UCSD-AML1 (cell line): ENCODE measurements at regions not wholly inside any gene's neighbourhood (a gene's known extent, or its start where the extent isn't known, plus 50 kb on each side); places are given as distances from the start of the nearest gene placed in this dataset.
"Not testable (repeated sequence)": the region's sequence is repeated elsewhere in the genome, so short reads cannot be mapped to it uniquely, and the experiment has no call there.

Source experiments
- DNase-seq: peaks from one replicate; lab custom pipeline; 2025; ENCODE audit not compliant: unreplicated experiment; lab: John Stamatoyannopoulos, UW

DNA sequence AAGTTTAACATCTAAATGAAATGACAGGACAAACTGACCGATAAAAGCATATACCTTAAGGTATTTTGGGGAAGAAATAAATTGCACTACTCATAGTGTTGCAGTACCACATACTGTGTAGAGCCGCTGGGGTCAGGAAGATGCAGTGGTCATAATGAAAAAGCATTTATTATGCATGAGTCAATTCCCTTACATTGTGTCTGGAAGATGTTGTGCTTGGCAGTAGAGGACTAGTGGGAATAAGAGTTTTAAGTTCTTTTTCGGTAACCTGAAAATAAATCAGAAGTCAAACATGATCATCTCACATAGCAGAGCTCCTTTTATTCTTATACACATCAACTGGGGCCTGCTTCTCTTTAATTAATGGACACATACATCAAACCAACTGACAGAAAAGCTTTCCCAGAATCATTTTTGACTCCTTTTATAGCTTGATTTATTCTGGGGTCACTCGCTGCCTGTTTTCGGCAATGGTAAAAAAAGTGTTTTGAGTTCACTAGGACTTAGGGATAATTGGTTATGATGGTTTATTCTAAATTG is 262.5 kb upstream of the CHD1 start:
- no peak for DNase-seq

DNA sequence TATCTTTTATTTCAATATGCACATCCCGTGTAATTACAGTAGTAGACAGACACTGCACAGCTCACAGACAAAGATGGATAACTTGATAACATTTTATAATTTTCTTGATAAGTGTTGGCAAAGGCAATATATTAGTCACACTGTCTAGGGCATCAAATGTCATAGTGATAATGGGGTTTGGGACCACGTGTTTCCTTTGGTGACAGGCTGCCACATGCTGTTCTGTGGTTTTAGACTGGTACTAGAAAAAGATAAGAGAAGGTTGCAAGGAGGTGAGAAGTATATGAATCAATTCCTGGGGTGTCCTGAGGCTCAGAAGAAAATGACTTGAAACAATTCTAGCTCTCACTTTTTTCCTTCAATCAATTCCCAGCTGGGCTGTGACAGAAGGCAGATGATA is 258.8 kb upstream of the CHD1 start:
- no peak for DNase-seq

DNA sequence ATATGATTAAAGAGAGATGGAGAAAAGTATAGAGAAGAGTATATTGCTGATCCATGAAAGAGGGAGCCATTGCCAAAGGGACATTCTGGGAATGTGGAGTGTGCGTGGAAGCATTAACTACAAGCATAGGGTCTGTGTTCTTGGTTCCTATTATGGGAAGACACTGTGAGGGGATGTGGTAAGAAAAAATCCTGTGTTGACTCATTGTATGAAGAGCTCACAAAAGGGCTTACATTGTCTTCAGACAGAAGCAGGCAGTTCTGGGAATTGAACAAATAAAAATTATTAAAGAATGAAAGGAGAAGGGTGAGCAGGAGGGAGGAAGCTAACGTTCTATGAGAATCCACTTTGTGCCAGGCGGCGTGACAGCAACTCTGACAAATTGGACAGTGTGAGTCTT is 250.4 kb upstream of the CHD1 start:
- no peak for DNase-seq

DNA sequence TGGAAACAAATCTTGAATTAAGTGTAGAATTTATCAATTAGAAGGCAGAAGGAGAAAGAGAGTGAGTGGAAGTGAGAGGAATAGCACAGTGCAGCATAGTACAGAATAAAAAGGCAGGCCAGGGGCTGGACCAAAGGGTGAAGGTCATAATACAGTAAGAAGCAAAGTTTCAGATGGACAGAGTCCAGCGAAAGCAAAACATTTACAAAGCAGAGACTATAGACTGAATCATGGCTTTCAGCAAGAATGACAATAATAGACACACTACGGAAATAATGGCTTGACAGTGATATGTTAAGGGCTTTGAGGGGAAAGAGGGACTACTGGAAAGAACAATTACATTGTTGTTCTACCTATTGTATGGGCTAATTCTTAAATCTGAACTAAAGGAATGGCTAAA is 249.0 kb upstream of the CHD1 start:
- DNase-seq: no peak

DNA sequence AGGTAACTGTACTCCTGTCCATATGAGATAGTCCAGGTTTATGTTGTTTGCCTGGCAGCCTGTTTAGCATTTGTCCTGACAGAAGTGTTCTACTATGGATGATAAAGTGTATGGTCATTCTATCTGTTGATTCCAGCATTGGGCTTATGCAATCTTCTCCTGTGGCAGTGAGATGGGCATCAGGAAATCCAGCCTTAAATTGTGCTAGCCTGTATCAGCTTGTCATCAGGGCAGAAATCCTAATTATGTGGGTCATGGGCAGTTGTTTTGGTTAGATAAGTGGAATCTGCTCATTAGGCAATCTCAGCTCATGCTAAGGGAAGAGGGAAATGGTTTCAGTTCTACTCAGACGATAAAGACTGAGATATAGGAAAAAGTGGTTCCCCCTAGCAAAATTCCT is 247.4 kb upstream of the CHD1 start:
- DNase-seq: no peak

DNA sequence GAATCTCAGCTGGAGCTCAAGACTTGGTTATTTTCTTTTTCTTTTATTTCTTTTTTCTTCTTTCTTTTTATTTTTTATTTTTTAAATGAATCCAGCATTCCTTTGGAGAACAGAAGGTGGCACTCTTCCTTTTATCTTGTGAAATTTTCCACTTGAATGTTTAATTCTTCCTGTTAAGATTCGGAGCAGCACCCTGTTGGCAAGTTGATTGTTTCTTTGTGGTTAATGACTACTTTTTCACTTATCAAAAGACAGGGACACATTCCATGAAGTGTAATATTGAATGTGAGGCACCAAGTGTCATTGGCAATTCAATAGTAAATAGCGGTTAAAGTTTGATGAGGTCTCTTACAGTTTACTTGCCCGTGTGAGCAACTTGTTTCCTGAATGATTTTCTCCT is 240.5 kb upstream of the CHD1 start:
- no peak for DNase-seq

DNA sequence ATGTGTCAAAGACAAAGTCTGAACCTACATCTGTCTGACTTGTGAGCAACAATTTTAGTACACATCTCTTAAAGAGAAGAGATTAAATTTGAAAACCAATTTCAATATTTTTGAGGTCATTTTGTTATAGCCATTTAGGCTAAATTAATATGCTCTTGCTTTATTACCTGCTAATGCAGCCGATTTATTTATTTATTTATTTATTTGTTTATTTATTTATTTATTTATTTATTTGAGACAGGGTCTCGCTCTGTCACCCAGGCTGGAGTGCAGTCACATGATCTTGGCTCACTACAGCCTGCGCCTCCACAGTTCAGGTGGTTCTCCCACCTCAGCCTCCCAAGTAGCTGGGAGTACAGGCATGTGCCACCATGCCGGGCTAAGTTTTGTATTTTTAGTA is 232.7 kb upstream of the CHD1 start:
- not testable (repeated sequence) for DNase-seq

DNA sequence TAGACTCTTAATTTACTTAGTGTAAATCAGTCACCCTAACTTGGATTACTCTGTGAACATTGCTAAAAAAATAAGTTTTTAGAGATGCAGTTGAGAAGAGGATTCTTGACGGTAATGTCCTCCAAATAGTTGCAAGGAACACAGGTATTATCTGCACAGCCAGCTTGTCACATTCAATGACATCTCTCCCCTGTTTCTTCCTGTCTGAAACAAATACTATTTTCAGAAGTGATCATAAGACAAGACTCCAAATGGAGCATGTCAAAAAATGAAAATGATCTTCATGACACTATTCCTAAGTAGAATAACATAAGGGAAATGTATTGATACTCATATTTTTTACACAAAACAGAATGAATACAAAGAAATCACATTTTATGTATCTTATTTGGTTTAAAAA is 227.9 kb upstream of the CHD1 start:
- DNase-seq: no peak

DNA sequence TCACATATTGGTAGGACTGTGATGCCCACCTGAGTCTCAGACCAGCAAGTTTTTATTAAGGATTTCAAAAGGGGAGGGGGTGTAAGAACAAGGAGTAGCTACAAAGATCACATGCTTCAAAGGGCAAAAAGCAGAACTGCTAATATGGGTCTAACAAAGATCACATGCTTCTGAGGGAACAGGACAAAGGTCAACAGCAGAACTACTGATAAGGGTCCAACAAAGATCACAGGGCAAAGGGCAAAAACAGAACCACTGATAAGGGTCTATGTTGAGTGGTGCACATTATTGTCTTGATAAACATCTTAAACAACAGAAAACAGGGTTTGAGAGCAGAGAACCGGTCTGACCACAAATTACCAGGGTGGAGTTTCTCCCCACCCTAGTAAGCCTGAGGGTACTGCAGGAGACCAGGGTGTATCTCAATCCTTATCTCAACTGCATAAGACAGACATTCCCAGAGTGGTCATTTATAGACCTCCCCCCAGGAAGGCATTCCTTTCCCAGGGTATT is 214.5 kb upstream of the CHD1 start:
- DNase-seq: not testable (repeated sequence)

DNA sequence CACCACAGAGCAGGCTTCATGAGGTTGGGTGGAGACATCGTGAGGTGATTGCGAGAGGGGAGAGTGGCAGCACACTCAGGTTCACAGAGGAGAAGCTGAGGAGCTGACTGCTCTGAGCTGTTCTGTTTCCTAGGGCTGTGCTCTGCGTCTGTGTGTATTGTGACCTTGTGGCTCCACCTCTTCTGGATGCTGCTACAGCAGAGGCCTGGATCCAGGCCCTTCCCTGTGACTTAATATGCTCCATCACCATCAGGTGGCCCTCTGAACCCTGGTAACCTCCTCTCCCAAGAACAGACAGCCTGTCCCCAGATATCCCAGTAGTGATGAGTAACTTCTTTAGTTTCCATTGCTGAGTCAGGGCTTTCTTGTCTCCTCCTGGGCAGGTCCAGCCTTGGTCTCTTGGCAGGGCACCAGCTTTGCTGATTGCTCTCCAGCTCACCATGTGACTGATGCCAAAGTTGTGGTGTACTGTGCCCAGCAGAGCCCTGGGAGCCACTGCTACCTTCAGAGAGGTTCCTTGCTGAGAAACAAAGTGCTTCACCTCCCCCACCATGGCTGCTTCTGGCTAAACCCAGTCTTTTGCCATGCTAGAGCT is 212.8 kb upstream of the CHD1 start:
- no peak for DNase-seq

DNA sequence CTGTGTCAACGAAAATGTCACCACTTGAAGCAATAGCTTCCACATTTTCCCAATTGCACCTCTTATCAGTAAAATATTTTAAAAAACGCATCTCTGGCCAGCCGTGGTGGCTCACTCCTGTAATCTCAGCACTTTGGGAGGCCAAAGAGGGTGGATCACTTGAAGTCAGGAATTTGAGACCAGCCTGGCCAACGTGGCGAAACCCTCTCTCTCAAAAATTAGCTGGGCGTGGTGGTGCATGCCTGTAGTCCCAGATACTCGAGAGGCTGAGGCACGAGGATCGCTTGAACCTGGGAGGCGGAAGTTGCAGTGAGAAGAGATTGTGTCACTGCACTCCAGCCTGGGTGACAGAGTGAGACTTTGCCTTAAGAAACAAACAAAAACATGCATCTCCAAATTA is 210.1 kb upstream of the CHD1 start:
- DNase-seq: no peak

DNA sequence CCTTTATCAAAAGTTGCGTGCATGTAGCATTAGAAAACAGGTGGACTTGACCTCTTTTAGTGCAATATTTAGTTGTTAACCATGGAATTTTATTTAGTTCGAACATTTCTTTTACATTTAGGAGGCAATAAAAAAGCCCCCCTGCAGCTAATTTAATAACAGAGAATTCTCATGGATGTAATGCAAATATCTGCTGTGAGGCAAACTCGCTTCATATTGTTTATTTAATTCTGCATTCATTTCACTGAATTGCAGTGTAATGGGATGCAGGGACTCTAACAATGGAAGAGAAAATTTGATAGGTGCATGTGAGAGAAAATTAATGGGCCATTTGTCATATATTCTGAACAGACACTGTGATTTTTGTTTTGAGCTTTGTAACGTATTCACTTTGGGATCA is 205.1 kb upstream of the CHD1 start:
- DNase-seq: no peak

DNA sequence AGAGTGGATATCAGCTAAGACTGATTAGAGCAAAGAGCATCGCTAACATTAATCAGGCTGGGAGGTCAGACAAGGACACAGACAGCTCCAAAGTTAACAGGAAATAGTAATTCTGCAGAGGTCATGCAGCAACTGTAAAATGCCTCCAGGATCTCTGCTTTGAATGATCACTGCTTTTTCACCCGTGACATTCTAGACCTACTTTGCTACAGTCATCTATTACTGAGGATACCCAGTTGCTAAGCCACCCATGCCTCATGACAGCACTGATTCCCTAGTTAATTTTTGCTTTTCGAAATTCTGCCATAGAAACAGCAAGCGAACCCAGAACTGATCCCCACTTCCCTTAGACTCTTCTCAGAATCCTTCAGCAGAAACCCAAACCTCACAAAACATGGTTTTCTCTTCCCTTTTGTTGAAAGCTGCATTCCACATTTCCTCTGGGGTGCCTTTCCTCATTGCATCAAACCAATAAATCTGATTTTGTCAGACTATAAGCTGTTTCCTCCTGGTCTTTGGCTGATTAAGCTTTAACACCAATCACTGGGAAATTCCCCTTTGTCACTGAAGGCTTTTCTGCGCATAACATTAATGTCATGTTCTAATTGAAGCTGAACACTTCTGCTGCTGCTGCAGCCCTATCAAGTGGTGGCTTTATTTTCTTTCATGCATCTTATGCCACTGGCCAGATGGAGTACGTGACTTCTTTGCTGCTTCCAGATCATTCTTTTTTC is 201.1 kb upstream of the CHD1 start:
- no peak for DNase-seq

DNA sequence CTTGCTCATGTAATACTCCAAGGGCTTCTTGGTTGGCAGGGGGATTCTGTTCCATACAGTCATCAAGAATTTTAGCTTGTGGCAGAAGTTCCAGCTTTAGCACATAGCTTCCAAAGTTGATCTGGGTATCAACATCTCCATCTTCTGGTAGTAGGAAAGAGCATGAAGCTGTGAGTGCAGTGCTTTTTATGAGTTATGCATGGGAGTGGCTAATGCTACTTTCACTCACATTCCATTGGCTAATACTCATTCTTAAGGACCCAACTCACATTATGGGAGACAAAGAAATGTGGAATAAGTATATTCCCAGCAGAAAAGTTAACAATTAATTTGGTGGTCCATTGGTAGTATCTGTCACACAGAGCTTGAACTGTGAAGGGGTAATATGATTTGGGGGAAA is 194.2 kb upstream of the CHD1 start:
- DNase-seq: no peak

DNA sequence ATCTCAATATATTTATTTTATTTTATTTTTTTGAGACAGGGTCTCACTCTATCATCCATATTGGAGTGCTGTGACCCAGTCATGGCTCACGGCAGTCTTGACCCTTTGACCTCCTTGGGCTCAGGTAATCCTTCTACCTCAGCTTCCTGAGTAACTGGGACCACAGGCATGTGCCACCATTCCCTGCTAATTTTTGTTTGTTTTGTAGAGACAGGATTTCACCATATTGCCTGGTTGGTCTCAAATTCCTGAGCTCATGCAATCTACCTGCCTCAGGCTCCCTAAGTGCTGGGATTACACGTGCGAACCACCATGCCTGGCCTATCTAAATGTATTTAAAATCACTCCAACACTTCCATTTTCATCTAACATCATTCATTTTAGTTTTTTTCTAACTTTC is 190.5 kb upstream of the CHD1 start:
- DNase-seq: no peak

DNA sequence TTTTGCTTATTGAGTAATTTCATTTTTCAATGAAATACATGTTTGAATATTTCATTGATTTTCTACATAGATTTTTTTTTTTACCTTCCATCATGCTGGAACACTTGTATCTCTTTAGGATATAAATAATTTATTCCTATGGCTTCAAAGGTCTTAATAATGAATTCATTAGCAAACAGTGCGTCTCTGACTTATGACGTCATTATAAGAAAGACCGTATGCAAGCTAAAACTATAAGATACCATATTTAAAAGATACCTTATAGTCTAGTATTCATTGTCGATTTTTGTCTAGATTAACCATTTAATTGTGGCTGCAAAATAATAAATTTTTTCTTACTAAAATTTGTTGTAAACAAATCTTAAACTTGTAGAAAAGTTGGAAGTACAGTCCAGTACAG is 187.7 kb upstream of the CHD1 start:
- no peak for DNase-seq

DNA sequence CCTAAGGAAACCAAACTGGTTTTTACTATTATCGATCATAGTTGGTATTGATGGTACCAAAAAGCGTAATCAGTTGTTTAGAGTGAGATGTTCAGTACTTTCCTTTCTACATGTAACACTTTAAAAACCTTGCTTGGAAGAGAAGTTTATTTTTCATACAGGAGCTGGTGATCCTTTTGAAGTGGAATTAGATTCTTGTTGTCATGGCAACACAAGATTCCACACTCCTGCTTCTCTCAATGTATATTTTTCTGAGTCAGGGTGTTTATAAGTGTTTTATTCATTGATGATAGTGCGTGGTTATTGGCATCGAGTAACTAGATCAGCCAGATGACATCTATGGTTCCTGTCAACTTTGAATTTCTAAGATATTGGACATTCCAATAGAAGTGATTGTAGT is 181.1 kb upstream of the CHD1 start:
- DNase-seq: no peak

DNA sequence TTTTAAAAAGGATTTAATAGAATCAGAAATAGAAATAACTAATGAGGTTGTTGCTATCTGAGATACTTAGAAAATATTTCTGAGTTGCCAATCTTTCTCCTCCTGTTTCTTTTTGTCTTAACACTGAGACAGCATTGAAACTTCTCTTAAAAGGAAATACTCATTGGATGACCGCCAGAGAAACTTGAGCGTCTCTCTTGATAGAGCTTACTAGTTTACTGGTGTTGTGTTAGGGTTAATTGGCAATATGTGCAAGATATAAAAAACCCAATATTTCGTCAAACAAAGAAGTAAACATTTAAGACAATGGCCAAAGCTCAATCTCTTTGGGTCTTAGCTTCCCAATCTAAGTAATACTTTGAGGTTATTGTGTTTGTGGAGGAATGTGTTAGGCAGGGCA is 176.4 kb upstream of the CHD1 start:
- DNase-seq: no peak

DNA sequence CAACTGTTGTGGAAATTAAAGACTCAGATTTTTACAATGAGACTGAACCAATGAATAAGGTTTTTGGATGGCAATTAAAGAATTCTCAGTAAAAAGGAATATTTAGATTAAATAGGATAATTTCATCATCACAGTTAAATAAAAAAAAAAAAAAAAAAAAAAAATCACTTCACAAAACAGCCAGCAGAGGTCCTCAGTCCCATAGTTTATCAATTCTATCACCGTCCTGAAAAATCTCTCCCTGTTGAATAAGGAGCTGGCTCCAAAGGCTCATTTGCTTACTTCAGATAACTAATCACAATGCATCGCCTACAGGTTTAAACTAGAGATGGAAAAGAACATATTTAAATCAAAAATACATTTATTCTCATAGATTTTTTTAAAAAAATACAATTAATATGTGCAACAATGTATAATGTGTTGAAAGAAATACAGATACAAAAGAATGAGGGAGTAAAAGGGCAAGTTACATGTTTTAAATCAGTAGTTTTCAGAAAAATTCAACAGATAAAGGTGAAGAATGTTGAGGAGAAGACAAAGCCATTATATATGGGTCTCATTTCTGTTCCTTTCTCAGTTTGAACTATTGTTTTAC is 175.8 kb upstream of the CHD1 start:
- no peak for DNase-seq

DNA sequence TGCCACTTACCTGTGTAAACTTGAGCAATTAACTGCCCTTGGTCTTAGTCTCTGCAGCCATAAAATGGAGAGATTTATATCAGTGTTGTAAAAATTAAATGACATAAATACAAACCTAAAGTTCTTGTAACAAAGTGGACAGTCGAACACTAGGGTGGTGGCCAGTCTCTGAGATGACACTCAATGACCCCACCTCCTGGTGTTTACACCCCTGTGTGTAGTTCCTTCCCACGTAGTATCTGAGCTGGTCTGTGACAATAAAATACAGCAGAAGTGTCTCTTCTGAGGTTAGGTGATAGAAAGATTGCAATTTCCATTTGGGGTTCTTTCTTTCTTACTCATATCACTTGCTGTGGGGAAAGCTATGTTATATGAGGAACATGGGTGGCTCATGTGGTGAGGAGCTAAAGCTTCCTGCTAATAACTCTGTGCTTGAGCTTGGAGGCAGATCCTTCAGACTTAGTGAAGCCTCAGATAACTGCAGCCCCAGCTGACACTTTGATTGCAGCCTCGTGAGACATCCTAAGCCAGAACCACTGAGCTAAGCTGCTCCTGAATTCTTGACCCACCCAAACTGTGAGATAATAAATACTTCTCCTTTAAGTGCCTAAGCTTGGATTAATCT is 173.4 kb upstream of the CHD1 start:
- no peak for DNase-seq

DNA sequence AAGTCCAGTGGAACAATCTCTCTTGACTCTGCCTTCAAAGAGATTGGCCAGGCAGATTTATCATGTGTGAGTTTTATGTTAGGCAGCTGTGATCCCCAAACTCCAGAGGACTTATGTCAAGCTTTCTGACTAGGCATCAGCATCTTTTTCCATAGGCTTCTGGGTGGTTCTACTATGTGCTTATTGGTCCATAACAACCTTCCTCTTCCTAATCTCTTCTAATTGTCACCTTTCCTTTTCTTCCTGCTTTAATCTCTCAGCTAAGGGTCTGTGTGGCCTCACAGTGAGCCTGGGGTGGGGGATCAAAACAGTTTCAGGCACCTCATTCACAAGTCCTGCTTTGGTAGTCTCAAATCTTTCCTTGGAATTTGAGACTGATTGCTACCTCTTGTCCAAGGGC is 170.9 kb upstream of the CHD1 start:
- DNase-seq: no peak
